Mesenchymal stem cell (in vitro differentiated cells and primary cell): ENCODE measurements at regions not wholly inside any gene's neighbourhood (a gene's known extent, or its start where the extent isn't known, plus 50 kb on each side); places are given as distances from the start of the nearest gene placed in this dataset.

Experiments
- DNase-seq: peaks from one replicate; pipeline ENCODE4 v3.0.0-alpha.2; 2013
- H2AFZ ChIP-seq: one replicate; pipeline ENCODE4 v1.6.1; 2013; ENCODE audit warnings: low read depth, mild to moderate bottlenecking, control low read depth, inconsistent platforms, low read length, moderate library complexity
- H2AK5ac ChIP-seq: 2 replicates; pipeline ENCODE4 v1.6.1; 2013; ENCODE audit warnings: low read length, moderate library complexity, mild to moderate bottlenecking, inconsistent platforms; ENCODE audit not compliant: severe bottlenecking
- H2BK120ac ChIP-seq: one replicate; pipeline ENCODE4 v1.6.1; 2013; ENCODE audit warnings: low read depth, mild to moderate bottlenecking, inconsistent platforms, low read length, moderate library complexity
- H2BK12ac ChIP-seq, 2 experiments: one replicate each; pipeline ENCODE4 v1.6.1; 2013; ENCODE audit warnings: inconsistent platforms in 2 of 2, low read length in 2 of 2, mild to moderate bottlenecking in 2 of 2, moderate library complexity in 2 of 2, control low read depth in 1 of 2
- H2BK15ac ChIP-seq: one replicate; pipeline ENCODE4 v1.6.1; 2013; ENCODE audit warnings: mild to moderate bottlenecking, low read depth, inconsistent platforms; ENCODE audit not compliant: poor library complexity, severe bottlenecking
- H2BK5ac ChIP-seq: 2 replicates; pipeline ENCODE4 v1.6.1; 2013; ENCODE audit warnings: low read depth, mild to moderate bottlenecking, low read length, control low read depth, inconsistent platforms; ENCODE audit not compliant: poor library complexity, severe bottlenecking
- H3K14ac ChIP-seq, 2 experiments: one replicate each; pipeline ENCODE4 v1.6.1; 2013; ENCODE audit warnings: inconsistent platforms in 2 of 2, low read length in 2 of 2, control low read depth in 1 of 2, mild to moderate bottlenecking in 1 of 2, moderate library complexity in 1 of 2
- H3K18ac ChIP-seq, 2 experiments: one replicate each; pipeline ENCODE4 v1.6.1; 2013; ENCODE audit warnings: inconsistent platforms in 2 of 2, low read length in 2 of 2, control low read depth in 1 of 2, low read depth in 1 of 2, mild to moderate bottlenecking in 1 of 2
- H3K23ac ChIP-seq, 2 experiments: one replicate each; pipeline ENCODE4 v1.6.1; 2013; ENCODE audit warnings: inconsistent platforms in 2 of 2, low read length in 2 of 2, mild to moderate bottlenecking in 2 of 2, moderate library complexity in 2 of 2, control low read depth in 1 of 2
- H3K27ac ChIP-seq: 2 replicates; pipeline ENCODE4 v1.5.1; 2013; ENCODE audit warnings: mild to moderate bottlenecking, moderate library complexity, low read length, control low read depth, inconsistent platforms; ENCODE audit not compliant: poor library complexity, severe bottlenecking
- H3K27me3 ChIP-seq, 2 experiments: 2 replicates each; pipeline versions ENCODE4 v1.6.1 to v1.7.0; 2013; ENCODE audit warnings: low read length in 2 of 2, mild to moderate bottlenecking in 2 of 2, moderate library complexity in 2 of 2, control low read depth in 1 of 2, inconsistent platforms in 1 of 2; ENCODE audit not compliant: control insufficient read depth in 1 of 2, insufficient read depth in 1 of 2
- H3K36me3 ChIP-seq, 2 experiments: 2 replicates each; pipeline versions ENCODE4 v1.6.1 to v1.7.0; 2013; ENCODE audit warnings: low read length in 2 of 2, control low read depth in 1 of 2, inconsistent platforms in 1 of 2, low read depth in 1 of 2, mild to moderate bottlenecking in 1 of 2; ENCODE audit not compliant: insufficient read depth in 2 of 2, control insufficient read depth in 1 of 2
- H3K4ac ChIP-seq, 2 experiments: one replicate each; pipeline ENCODE4 v1.6.1; 2013; ENCODE audit warnings: inconsistent platforms in 2 of 2, low read length in 2 of 2, mild to moderate bottlenecking in 2 of 2, moderate library complexity in 2 of 2, control low read depth in 1 of 2, low read depth in 1 of 2
- H3K4me1 ChIP-seq: 2 replicates; pipeline ENCODE4 v1.6.1; 2013; ENCODE audit warnings: low read depth, low read length, control low read depth; ENCODE audit not compliant: control insufficient read depth, insufficient read depth
- H3K4me2 ChIP-seq: 2 replicates; pipeline ENCODE4 v1.6.1; 2013; ENCODE audit warnings: low read length, mild to moderate bottlenecking, inconsistent platforms; ENCODE audit not compliant: poor library complexity, severe bottlenecking
- H3K4me3 ChIP-seq, 2 experiments: 2 replicates each; pipeline versions ENCODE4 v1.5.1 to v1.7.0; 2013; ENCODE audit warnings: low read length in 2 of 2, mild to moderate bottlenecking in 2 of 2, control low read depth in 1 of 2, low read depth in 1 of 2; ENCODE audit not compliant: insufficient read depth in 1 of 2
- H3K79me1 ChIP-seq: replicated peaks from 2 replicates; pipeline ENCODE4 v1.6.1; 2013; ENCODE audit warnings: mild to moderate bottlenecking, control low read depth, low read length, inconsistent platforms; ENCODE audit not compliant: poor library complexity, severe bottlenecking
- H3K9ac ChIP-seq: 2 replicates; pipeline ENCODE4 v1.7.0; 2013; ENCODE audit warnings: mild to moderate bottlenecking, low read length, moderate library complexity
- H3K9me3 ChIP-seq: 2 replicates; pipeline ENCODE4 v1.7.0; 2013; ENCODE audit warnings: mild to moderate bottlenecking, low read length; ENCODE audit not compliant: control insufficient read depth
- H4K8ac ChIP-seq: one replicate; pipeline ENCODE4 v1.6.1; 2013; ENCODE audit warnings: inconsistent platforms, mild to moderate bottlenecking, low read length, moderate library complexity
- H4K91ac ChIP-seq: one replicate; pipeline ENCODE4 v1.6.1; 2013; ENCODE audit warnings: mild to moderate bottlenecking, low read length, inconsistent platforms
- WGBS: methylation state at CpG from one replicate; pipeline ENCODE4 v1.1.7; 2013; ENCODE audit warnings: mixed read lengths; 5-methylcytosine and 5-hydroxymethylcytosine counted together

- Histone ChIP-seq H3K18ac (no peak overlapping the region), H2BK12ac (no peak overlapping the region), H4K8ac (no peak overlapping the region), H2BK5ac (no peak overlapping the region), H3K14ac (no peak overlapping the region), H3K9ac (no peak overlapping the region), H3K23ac (no peak overlapping the region), H3K4me3 (no peak overlapping the region), H3K36me3 (no peaks in the 10 kb centered on the region), H3K27ac (no peak overlapping the region), H3K4ac (no peak overlapping the region), H3K4me2 (no peak overlapping the region), H3K27me3 (peaks cover 0 to 8% of the 10 kb centered on the region in 2 experiments), H2AK5ac (no peak overlapping the region), H2AFZ (no peak overlapping the region), H3K4me1 (no peaks in the 10 kb centered on the region), H2BK120ac (no peak overlapping the region), H3K79me1 (no peaks in the 10 kb centered on the region), H4K91ac (no peak overlapping the region), H2BK15ac (no peak overlapping the region), H3K9me3 (no peaks in the 10 kb centered on the region)
- 83% methylated on average over 4 of the region's 4 CpGs for WGBS
- no peak for DNase-seq
Measured at GRCh38 chr2:106734165-106734564, 151.8 kb downstream of the ST6GAL2 start.

GRCh38 chr2:106735807-106736206 lies 150.2 kb downstream of the ST6GAL2 start:
- H2BK12ac ChIP-seq, result no peak overlapping the region

DNA sequence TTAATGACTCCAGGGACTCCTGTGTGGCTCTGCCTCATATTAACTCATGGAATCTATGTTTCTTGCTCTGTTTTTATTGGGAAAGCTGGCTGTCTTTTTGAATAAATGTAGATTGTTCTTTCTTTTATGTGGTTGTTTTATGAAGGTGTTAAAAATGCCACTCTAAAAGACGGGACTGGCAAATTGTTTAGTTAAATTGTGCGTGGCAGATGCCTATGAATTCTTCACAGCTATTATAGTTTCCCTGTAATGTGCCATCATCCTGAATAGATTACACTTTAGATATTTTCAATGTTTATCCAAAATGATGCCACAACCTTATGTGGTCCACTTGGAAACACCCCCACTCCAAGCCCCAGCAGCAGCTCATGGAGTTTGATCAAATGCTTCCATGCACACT lies 149.7 kb downstream of the ST6GAL2 start:
- no peaks in the 10 kb centered on the region for H3K36me3 ChIP-seq
- H3K18ac ChIP-seq, result no peak overlapping the region
- no peak overlapping the region for H3K14ac ChIP-seq
- H3K4me2 ChIP-seq, result no peak overlapping the region
- no peak for DNase-seq
- no peak overlapping the region for H3K9ac ChIP-seq
- no peak overlapping the region for H2BK5ac ChIP-seq
- H3K79me1 ChIP-seq, result no peaks in the 10 kb centered on the region
- H3K4ac ChIP-seq, result no peak overlapping the region
- H2BK120ac ChIP-seq, result no peak overlapping the region
- no peak overlapping the region for H2BK15ac ChIP-seq
- no peak overlapping the region for H2BK12ac ChIP-seq
- H3K23ac ChIP-seq, result no peak overlapping the region
- no peak overlapping the region for H4K91ac ChIP-seq
- 78% methylated on average over 2 of the region's 2 CpGs for WGBS
- H3K4me1 ChIP-seq, result no peaks in the 10 kb centered on the region
- H3K27me3 ChIP-seq, result peaks cover 0 to 5% of the 10 kb centered on the region in 2 experiments
- no peak overlapping the region for H3K4me3 ChIP-seq
- H3K27ac ChIP-seq, result no peak overlapping the region
- H3K9me3 ChIP-seq, result peaks cover 9% of the 10 kb centered on the region
- H2AK5ac ChIP-seq, result no peak overlapping the region
- no peak overlapping the region for H2AFZ ChIP-seq
- H4K8ac ChIP-seq, result no peak overlapping the region

More at GRCh38 chr2:106735807-106736206, 150.2 kb downstream of the ST6GAL2 start:
- peaks cover 5% of the 10 kb centered on the region for H3K9me3 ChIP-seq
- H3K23ac ChIP-seq, result no peak overlapping the region
- no peak overlapping the region for H2BK5ac ChIP-seq
- no peak overlapping the region for H3K4ac ChIP-seq
- H3K9ac ChIP-seq, result no peak overlapping the region
- no peak overlapping the region for H3K4me3 ChIP-seq
- H2AFZ ChIP-seq, result no peak overlapping the region
- peaks cover 0 to 5% of the 10 kb centered on the region in 2 experiments for H3K27me3 ChIP-seq
- no peaks in the 10 kb centered on the region for H3K79me1 ChIP-seq
- H2BK120ac ChIP-seq, result no peak overlapping the region
- H3K36me3 ChIP-seq, result no peaks in the 10 kb centered on the region
- no peaks in the 10 kb centered on the region for H3K4me1 ChIP-seq
- H3K14ac ChIP-seq, result no peak overlapping the region
- WGBS, result 97% methylated on average over 2 of the region's 5 CpGs
- H3K4me2 ChIP-seq, result no peak overlapping the region
- no peak overlapping the region for H3K18ac ChIP-seq
- no peak overlapping the region for H3K27ac ChIP-seq
- no peak overlapping the region for H4K8ac ChIP-seq
- no peak overlapping the region for H4K91ac ChIP-seq
- H2AK5ac ChIP-seq, result no peak overlapping the region
- DNase-seq, result no peak
- H2BK15ac ChIP-seq, result no peak overlapping the region

- Histone ChIP-seq H3K4me1 (no peaks in the 10 kb centered on the region), H3K9me3 (peaks cover 7% of the 10 kb centered on the region), H4K91ac (no peak overlapping the region), H3K18ac (no peak overlapping the region), H3K27ac (no peak overlapping the region), H4K8ac (no peak overlapping the region), H3K27me3 (no peaks in the 10 kb centered on the region), H3K14ac (no peak overlapping the region), H2BK5ac (no peak overlapping the region), H3K36me3 (no peaks in the 10 kb centered on the region), H2BK12ac (no peak overlapping the region), H2AK5ac (no peak overlapping the region), H3K4me2 (no peak overlapping the region), H3K4me3 (no peak overlapping the region), H2BK120ac (no peak overlapping the region), H3K23ac (no peak overlapping the region), H2AFZ (no peak overlapping the region), H3K4ac (no peak overlapping the region), H2BK15ac (no peak overlapping the region), H3K9ac (no peak overlapping the region), H3K79me1 (no peaks in the 10 kb centered on the region)
- WGBS, result 78% methylated on average over 5 of the region's 5 CpGs
- no peak for DNase-seq
Measured at GRCh38 chr2:106745468-106745867, 140.5 kb downstream of the ST6GAL2 start.
